GM12874 (cell line): ENCODE measurements at regions not wholly inside any gene's neighbourhood (a gene's known extent, or its start where the extent isn't known, plus 50 kb on each side); places are given as distances from the start of the nearest gene placed in this dataset.

ENCODE experiments used
- CTCF ChIP-seq: IDR thresholded peaks from 2 replicates; pipeline ENCODE4 v1.5.1; 2011; ENCODE audit warnings: low read depth, mild to moderate bottlenecking, control low read depth, low read length, moderate library complexity; ENCODE audit not compliant: insufficient read depth

- TF ChIP-seq CTCF, result no peak
Observed at GRCh38 chr14:105711044-105711620, 184.7 kb downstream of the TMEM121 start.

- no peak for TF ChIP-seq CTCF
Observed at GRCh38 chr14:105711841-105712460, 185.6 kb downstream of the TMEM121 start.

GRCh38 chr14:105733081-105734065 is 207.0 kb downstream of the TMEM121 start:
- TF ChIP-seq CTCF, result no peak

- TF ChIP-seq CTCF, result no peak
Observed at GRCh38 chr14:105737504-105738246, 211.3 kb downstream of the TMEM121 start.

GRCh38 chr14:105738638-105739037 is 212.3 kb downstream of the TMEM121 start:
- TF ChIP-seq CTCF, result no peak

- no peak for TF ChIP-seq CTCF
Observed at GRCh38 chr14:105739331-105740102, 213.1 kb downstream of the TMEM121 start.

- TF ChIP-seq CTCF, result no peak
Observed at GRCh38 chr14:105742531-105742848, 216.1 kb downstream of the TMEM121 start.
